HG02588 (cell line): ENCODE measurements at regions not wholly inside any gene's neighbourhood (a gene's known extent, or its start where the extent isn't known, plus 50 kb on each side); places are given as distances from the start of the nearest gene placed in this dataset.
"Not testable (repeated sequence)": the region's sequence is repeated elsewhere in the genome, so short reads cannot be mapped to it uniquely, and the experiment has no call there.

Source experiments
- ATAC-seq: cut with Tn5 transposase; IDR thresholded peaks from one replicate; pipeline ENCODE4 v1.9.1; 2021; ENCODE audit warnings: mild to moderate bottlenecking, moderate library complexity; ENCODE audit not compliant: unreplicated experiment

GRCh38 chr11:128172046-128172878 is 415.1 kb downstream of the ETS1 start:
- peak; percentile 73 for ATAC-seq

GRCh38 chr11:128171506-128171905 is 415.9 kb downstream of the ETS1 start:
- ATAC-seq = no peak

GRCh38 chr11:128165572-128165971 is 421.8 kb downstream of the ETS1 start:
- ATAC-seq = no peak

GRCh38 chr11:128164080-128164741 is 423.1 kb downstream of the ETS1 start:
- ATAC-seq = no peak

GRCh38 chr11:128161994-128162393 is 425.4 kb downstream of the ETS1 start:
- ATAC-seq = no peak

- ATAC-seq = no peak
Observed at GRCh38 chr11:128161436-128161835, 425.9 kb downstream of the ETS1 start.

GRCh38 chr11:128158860-128159259 is 428.5 kb downstream of the ETS1 start:
- ATAC-seq = no peak

- peak; percentile 75 for ATAC-seq
Observed at GRCh38 chr11:128157423-128158298, 429.7 kb downstream of the ETS1 start.

GRCh38 chr11:128156486-128156885 is 430.9 kb downstream of the ETS1 start:
- no peak for ATAC-seq

GRCh38 chr11:128155590-128155989 is 431.8 kb downstream of the ETS1 start:
- no peak for ATAC-seq

GRCh38 chr11:128153697-128154048 is 433.7 kb downstream of the ETS1 start:
- no peak for ATAC-seq

GRCh38 chr11:128152796-128153696 is 434.3 kb downstream of the ETS1 start:
- ATAC-seq = no peak

GRCh38 chr11:128151780-128152179 is 435.6 kb downstream of the ETS1 start:
- ATAC-seq = no peak

- ATAC-seq = no peak
Observed at GRCh38 chr11:128151338-128151737, 436.0 kb downstream of the ETS1 start.

- no peak for ATAC-seq
Observed at GRCh38 chr11:128148208-128148607, 439.1 kb downstream of the ETS1 start.

- ATAC-seq = no peak
Observed at GRCh38 chr11:128146926-128147605, 440.3 kb downstream of the ETS1 start.

GRCh38 chr11:128140293-128140692 is 447.1 kb downstream of the ETS1 start:
- ATAC-seq = not testable (repeated sequence)

GRCh38 chr11:128135451-128135850 is 451.9 kb downstream of the ETS1 start:
- ATAC-seq = no peak

GRCh38 chr11:128133501-128133900 is 453.9 kb downstream of the ETS1 start:
- no peak for ATAC-seq

GRCh38 chr11:128130052-128130451 is 457.3 kb downstream of the ETS1 start:
- ATAC-seq = no peak
